Lower lobe of right lung (tissue), 2 donors: ENCODE measurements at regions not wholly inside any gene's neighbourhood (a gene's known extent, or its start where the extent isn't known, plus 50 kb on each side); places are given as distances from the start of the nearest gene placed in this dataset.

Experiments
- ATAC-seq, 2 donors: fragments of 200-7000 bp; cut with Tn5 transposase; one replicate each; pipeline ENCODE4 v1.9.1; 2020 to 2022; ENCODE audit warnings: mild to moderate bottlenecking in 2 of 2, moderate library complexity in 2 of 2
- DNase-seq: peaks from one replicate; pipeline ENCODE4 v3.0.0-alpha.2; 2020
- H3K27ac ChIP-seq: fragments of 200-600 bp; one replicate; pipeline ENCODE4 v1.8.0; 2022
- H3K27me3 ChIP-seq: fragments of 200-600 bp; one replicate; pipeline ENCODE4 v1.8.0; 2022; ENCODE audit warnings: low read depth
- H3K36me3 ChIP-seq: fragments of 200-600 bp; one replicate; pipeline ENCODE4 v1.8.0; 2022; ENCODE audit warnings: mild to moderate bottlenecking
- H3K4me1 ChIP-seq: fragments of 200-600 bp; one replicate; pipeline ENCODE4 v1.8.0; 2022
- H3K4me3 ChIP-seq: fragments of 200-600 bp; one replicate; pipeline ENCODE4 v1.8.0; 2022; ENCODE audit warnings: mild to moderate bottlenecking
- H3K9me3 ChIP-seq: fragments of 200-600 bp; one replicate; pipeline ENCODE4 v1.8.0; 2022
- CTCF ChIP-seq: fragments of 200-600 bp; IDR thresholded peaks from one replicate; pipeline ENCODE4 v1.8.0; 2022; ENCODE audit warnings: antibody characterized with exemption, mild to moderate bottlenecking
- intact Hi-C: fragments of 100-400 bp; cut with DNase I; formaldehyde crosslinking; loops from one replicate; pipeline ENCODE4 v1.11.0; 2022
- donor health status: DM: no; HTN: yes; CAD: no; lungs with severe emphysema.

- DNase-seq (no peak), ATAC-seq (no peak)
- Histone ChIP-seq H3K27ac (no peak overlapping the region), H3K36me3 (no peaks in the 10 kb centered on the region), H3K4me3 (no peak overlapping the region), H3K4me1 (no peaks in the 10 kb centered on the region), H3K9me3 (no peaks in the 10 kb centered on the region), H3K27me3 (no peaks in the 10 kb centered on the region)
- no peak for TF ChIP-seq CTCF
- intact Hi-C loops, result no loop called here
Observed at GRCh38 chr2:195181059-195181705, 475.8 kb upstream of the SLC39A10 start.

GRCh38 chr2:195168369-195168768 lies 488.7 kb upstream of the SLC39A10 start:
- Histone ChIP-seq H3K4me1 (no peaks in the 10 kb centered on the region), H3K36me3 (no peaks in the 10 kb centered on the region), H3K4me3 (no peak overlapping the region), H3K9me3 (no peaks in the 10 kb centered on the region), H3K27me3 (no peaks in the 10 kb centered on the region), H3K27ac (no peak overlapping the region)
- DNase-seq (no peak), ATAC-seq (no peak)
- intact Hi-C loops, result no loop called here
- TF ChIP-seq CTCF, result no peak

- Histone ChIP-seq H3K4me1 (no peaks in the 10 kb centered on the region), H3K27me3 (no peaks in the 10 kb centered on the region), H3K4me3 (no peak overlapping the region), H3K36me3 (no peaks in the 10 kb centered on the region), H3K9me3 (no peaks in the 10 kb centered on the region), H3K27ac (no peak overlapping the region)
- no peak for TF ChIP-seq CTCF
- ATAC-seq (no peak), DNase-seq (no peak)
- intact Hi-C loops, result no loop called here
Observed at GRCh38 chr2:195164930-195165329, 492.1 kb upstream of the SLC39A10 start.

GRCh38 chr2:195162918-195163317 lies 494.1 kb upstream of the SLC39A10 start:
- Histone ChIP-seq H3K4me3 (no peak overlapping the region), H3K36me3 (no peaks in the 10 kb centered on the region), H3K27me3 (no peaks in the 10 kb centered on the region), H3K9me3 (no peaks in the 10 kb centered on the region), H3K27ac (no peak overlapping the region), H3K4me1 (no peaks in the 10 kb centered on the region)
- intact Hi-C loops, result no loop called here
- ATAC-seq (no peak), DNase-seq (no peak)
- no peak for TF ChIP-seq CTCF

- DNase-seq (no peak), ATAC-seq (no peak)
- Histone ChIP-seq H3K4me1 (no peaks in the 10 kb centered on the region), H3K36me3 (no peaks in the 10 kb centered on the region), H3K27me3 (no peaks in the 10 kb centered on the region), H3K4me3 (no peak overlapping the region), H3K27ac (no peak overlapping the region), H3K9me3 (no peaks in the 10 kb centered on the region)
- no peak for TF ChIP-seq CTCF
- intact Hi-C loops, result no loop called here
Observed at GRCh38 chr2:195162194-195162593, 494.8 kb upstream of the SLC39A10 start.
